Upper lobe of left lung (tissue), 6 donors: ENCODE measurements at regions not wholly inside any gene's neighbourhood (a gene's known extent, or its start where the extent isn't known, plus 50 kb on each side); places are given as distances from the start of the nearest gene placed in this dataset.

Source experiments
- ATAC-seq, 2 donors: fragments of 200-7000 bp; cut with Tn5 transposase; one replicate each; pipeline ENCODE4 v1.9.1; 2022; ENCODE audit warnings: mild to moderate bottlenecking in 2 of 2, moderate library complexity in 2 of 2; ENCODE audit not compliant: low FRiP score in 2 of 2
- DNase-seq, 2 donors: peaks; one replicate each; pipeline ENCODE4 v3.0.0-alpha.2; 2019 to 2020
- H3K27ac ChIP-seq, 4 donors: fragments of 200-600 bp; sonication (generic); one replicate each; pipeline ENCODE4 v1.5.1; 2016 to 2019
- H3K27me3 ChIP-seq, 4 donors: fragments of 200-600 bp; sonication (generic); one replicate each; pipeline ENCODE4 v1.5.1; 2017 to 2019
- H3K36me3 ChIP-seq, 4 donors: fragments of 200-600 bp; sonication (generic); one replicate each; pipeline ENCODE4 v1.5.1; 2016 to 2019
- H3K4me1 ChIP-seq, 4 donors: fragments of 200-600 bp; sonication (generic); one replicate each; pipeline ENCODE4 v1.5.1; 2018 to 2019
- H3K4me3 ChIP-seq, 4 donors: fragments of 200-600 bp; sonication (generic); one replicate each; pipeline ENCODE4 v1.5.1; 2017 to 2019; ENCODE audit warnings: mild to moderate bottlenecking in 2 of 4, moderate library complexity in 1 of 4
- H3K9me3 ChIP-seq, 4 donors: fragments of 200-600 bp; sonication (generic); one replicate each; pipeline ENCODE4 v1.5.1; 2018 to 2019
- EP300 ChIP-seq, 4 donors: sonication (generic); formaldehyde crosslinking; IDR thresholded peaks; one replicate each; pipeline ENCODE4 v1.5.1; 2017; ENCODE audit warnings: antibody characterized with exemption in 4 of 4, control low read depth in 2 of 4
- POLR2A ChIP-seq, 4 donors: fragments of 450-650 bp; IDR thresholded peaks; one replicate each; pipeline ENCODE4 v1.5.1; 2016 to 2017; ENCODE audit warnings: antibody characterized with exemption in 4 of 4, mild to moderate bottlenecking in 2 of 4
- POLR2AphosphoS5 ChIP-seq, 2 donors: sonication (generic); formaldehyde crosslinking; IDR thresholded peaks; one replicate each; pipeline ENCODE4 v1.5.1; 2017; ENCODE audit warnings: antibody characterized with exemption in 2 of 2
- WGBS, 2 donors: methylation state at CpG; one replicate each; pipeline ENCODE4 v1.1.5; 2017 to 2018; 5-methylcytosine and 5-hydroxymethylcytosine counted together
- TF ChIP-seq, protein P1 (sequence below), 6 experiments: fragments of 450-650 bp in 4 of 6; fragments of 200-600 bp in 2 of 6; sonication (generic) in 2 of 6; IDR thresholded peaks; one replicate each; pipeline ENCODE4 v1.5.1; 2016 to 2019; ENCODE audit warnings: antibody characterized with exemption in 6 of 6
- donor health status: DM: no; HTN: no; CAD: no; lungs with moderate emphysema.
- donor health status: DM: no; HTN: yes; CAD: no; lungs with severe emphysema.

GRCh38 chr14:95380350-95381042 is 60.8 kb upstream of the CLMN start:
- no peaks in the 10 kb centered on the region for H3K4me1 ChIP-seq
- DNase-seq (no peak), ATAC-seq (no peak)
- no peak overlapping the region for H3K27ac ChIP-seq
- H3K4me3 ChIP-seq = no peak overlapping the region
- peaks cover 7 to 23% (median 11%) of the 10 kb centered on the region in 4 donors for H3K9me3 ChIP-seq
- 87 to 93% methylated on average over 5 of the region's 5 CpGs for WGBS, 2 donors
- TF ChIP-seq POLR2AphosphoS5 (IDR thresholded peaks at IDR 0.05) (no peak), EP300 (IDR thresholded peaks at IDR 0.05) (no peak), POLR2A (IDR thresholded peaks at IDR 0.05) (no peak)
- TF ChIP-seq, protein P1, sequence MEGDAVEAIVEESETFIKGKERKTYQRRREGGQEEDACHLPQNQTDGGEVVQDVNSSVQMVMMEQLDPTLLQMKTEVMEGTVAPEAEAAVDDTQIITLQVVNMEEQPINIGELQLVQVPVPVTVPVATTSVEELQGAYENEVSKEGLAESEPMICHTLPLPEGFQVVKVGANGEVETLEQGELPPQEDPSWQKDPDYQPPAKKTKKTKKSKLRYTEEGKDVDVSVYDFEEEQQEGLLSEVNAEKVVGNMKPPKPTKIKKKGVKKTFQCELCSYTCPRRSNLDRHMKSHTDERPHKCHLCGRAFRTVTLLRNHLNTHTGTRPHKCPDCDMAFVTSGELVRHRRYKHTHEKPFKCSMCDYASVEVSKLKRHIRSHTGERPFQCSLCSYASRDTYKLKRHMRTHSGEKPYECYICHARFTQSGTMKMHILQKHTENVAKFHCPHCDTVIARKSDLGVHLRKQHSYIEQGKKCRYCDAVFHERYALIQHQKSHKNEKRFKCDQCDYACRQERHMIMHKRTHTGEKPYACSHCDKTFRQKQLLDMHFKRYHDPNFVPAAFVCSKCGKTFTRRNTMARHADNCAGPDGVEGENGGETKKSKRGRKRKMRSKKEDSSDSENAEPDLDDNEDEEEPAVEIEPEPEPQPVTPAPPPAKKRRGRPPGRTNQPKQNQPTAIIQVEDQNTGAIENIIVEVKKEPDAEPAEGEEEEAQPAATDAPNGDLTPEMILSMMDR (IDR thresholded peaks at IDR 0.05) = no peak
- H3K36me3 ChIP-seq = no peaks in the 10 kb centered on the region
- H3K27me3 ChIP-seq = no peaks in the 10 kb centered on the region

DNA sequence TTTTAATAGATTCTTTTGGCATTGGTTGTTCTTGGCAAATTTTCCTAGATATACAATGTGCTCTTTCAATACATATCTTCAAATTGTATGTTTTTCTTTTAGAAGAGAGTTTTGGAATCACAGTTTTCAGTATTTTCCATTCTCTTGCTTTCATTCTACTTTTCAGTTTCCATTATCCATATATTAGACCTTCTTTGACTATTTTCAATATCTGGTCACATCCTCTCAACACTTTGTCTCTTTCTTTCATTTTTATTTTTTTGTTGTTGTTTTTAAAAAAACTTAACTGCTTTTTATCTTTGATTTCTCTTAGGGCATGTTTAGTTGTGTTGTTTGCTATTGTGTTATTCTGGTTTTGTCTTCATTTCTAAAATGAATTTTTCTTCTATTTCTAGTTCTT is 59.9 kb upstream of the CLMN start:
- ATAC-seq = no peak
- no peak overlapping the region for H3K27ac ChIP-seq
- TF ChIP-seq, protein P1 (IDR thresholded peaks at IDR 0.05) = no peak
- TF ChIP-seq POLR2A (IDR thresholded peaks at IDR 0.05) = no peak
- TF ChIP-seq POLR2AphosphoS5 (IDR thresholded peaks at IDR 0.05) = no peak
- no peak for TF ChIP-seq EP300 (IDR thresholded peaks at IDR 0.05)
- no peaks in the 10 kb centered on the region for H3K4me1 ChIP-seq
- DNase-seq = no peak
- H3K9me3 ChIP-seq = peaks cover 7 to 23% (median 11%) of the 10 kb centered on the region in 4 donors
- no peaks in the 10 kb centered on the region for H3K36me3 ChIP-seq
- H3K27me3 ChIP-seq = no peaks in the 10 kb centered on the region
- H3K4me3 ChIP-seq = no peak overlapping the region

- Histone ChIP-seq H3K4me3 (no peak overlapping the region), H3K27me3 (no peaks in the 10 kb centered on the region), H3K36me3 (no peaks in the 10 kb centered on the region), H3K9me3 (peaks cover 7 to 21% (median 11%) of the 10 kb centered on the region in 4 donors), H3K4me1 (no peaks in the 10 kb centered on the region), H3K27ac (no peak overlapping the region)
- 76 to 81% methylated on average over 5 to 7 of the region's 7 CpGs for WGBS, 2 donors
- ATAC-seq (no peak), DNase-seq (no peak)
- no peak for TF ChIP-seq POLR2A (IDR thresholded peaks at IDR 0.05)
- TF ChIP-seq POLR2AphosphoS5 (IDR thresholded peaks at IDR 0.05) = no peak
- no peak for TF ChIP-seq EP300 (IDR thresholded peaks at IDR 0.05)
- TF ChIP-seq, protein P1 (IDR thresholded peaks at IDR 0.05) = no peak
Measured at GRCh38 chr14:95375539-95376109, 55.9 kb upstream of the CLMN start.

DNA sequence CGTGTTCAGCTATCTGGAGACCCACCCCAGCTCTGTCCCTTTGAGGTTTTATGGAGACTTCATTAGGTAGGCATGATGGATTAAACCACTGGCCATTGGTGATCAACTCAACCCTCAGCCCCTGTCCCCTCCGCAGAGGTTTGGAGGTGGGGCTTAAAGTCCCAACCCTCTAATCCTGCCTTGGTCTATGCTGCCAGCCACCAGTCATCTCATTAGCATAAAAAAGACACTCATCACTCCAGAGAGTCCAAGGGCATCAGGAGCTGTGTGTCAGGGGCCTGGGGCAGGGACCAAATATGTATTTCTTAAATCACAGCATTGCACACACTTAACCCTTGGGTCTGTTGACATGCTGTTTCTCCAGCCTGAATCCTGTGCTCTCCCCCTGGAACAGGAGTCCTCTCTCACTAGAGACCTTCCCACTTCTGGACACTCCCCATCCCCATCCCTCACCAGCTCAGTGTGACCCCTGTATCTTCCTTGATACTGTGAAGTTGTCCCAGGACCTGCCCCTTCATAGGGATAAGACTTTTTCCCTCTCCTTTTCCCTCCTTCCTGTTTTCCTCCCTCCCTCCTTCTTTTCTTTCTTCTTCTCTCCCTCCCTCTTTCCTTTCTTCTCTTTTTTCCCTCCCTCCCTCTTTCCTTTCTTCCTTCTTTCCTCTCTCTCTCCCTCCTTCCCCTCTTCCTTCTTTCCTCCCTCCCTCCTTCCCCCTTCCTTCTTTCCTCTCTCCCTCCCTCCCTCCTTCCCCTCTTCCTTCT is 54.7 kb upstream of the CLMN start:
- Histone ChIP-seq H3K27ac (no peak overlapping the region), H3K36me3 (no peaks in the 10 kb centered on the region), H3K4me1 (no peaks in the 10 kb centered on the region), H3K9me3 (peaks cover 0 to 9% (median 5%) of the 10 kb centered on the region in 4 donors), H3K4me3 (no peak overlapping the region), H3K27me3 (no peaks in the 10 kb centered on the region)
- no peak for DNase-seq
- no peak for ATAC-seq
- WGBS, 2 donors = 52 to 71% methylated on average over 2 of the region's 2 CpGs
- no peak for TF ChIP-seq EP300 (IDR thresholded peaks at IDR 0.05)
- TF ChIP-seq, protein P1 (IDR thresholded peaks at IDR 0.05) = no peak
- no peak for TF ChIP-seq POLR2A (IDR thresholded peaks at IDR 0.05)
- TF ChIP-seq POLR2AphosphoS5 (IDR thresholded peaks at IDR 0.05) = no peak
